HG02623 (cell line): ENCODE measurements at regions not wholly inside any gene's neighbourhood (a gene's known extent, or its start where the extent isn't known, plus 50 kb on each side); places are given as distances from the start of the nearest gene placed in this dataset.

Source experiments
- ATAC-seq: cut with Tn5 transposase; IDR thresholded peaks from one replicate; pipeline ENCODE4 v1.9.1; 2021; ENCODE audit warnings: moderate library complexity; ENCODE audit not compliant: unreplicated experiment

- ATAC-seq: no peak
Observed at GRCh38 chr6:113423956-113424355, 433.2 kb upstream of the MARCKS start.

GRCh38 chr6:113425977-113426660 lies 431.0 kb upstream of the MARCKS start:
- no peak for ATAC-seq

GRCh38 chr6:113427617-113428016 lies 429.5 kb upstream of the MARCKS start:
- no peak for ATAC-seq

DNA sequence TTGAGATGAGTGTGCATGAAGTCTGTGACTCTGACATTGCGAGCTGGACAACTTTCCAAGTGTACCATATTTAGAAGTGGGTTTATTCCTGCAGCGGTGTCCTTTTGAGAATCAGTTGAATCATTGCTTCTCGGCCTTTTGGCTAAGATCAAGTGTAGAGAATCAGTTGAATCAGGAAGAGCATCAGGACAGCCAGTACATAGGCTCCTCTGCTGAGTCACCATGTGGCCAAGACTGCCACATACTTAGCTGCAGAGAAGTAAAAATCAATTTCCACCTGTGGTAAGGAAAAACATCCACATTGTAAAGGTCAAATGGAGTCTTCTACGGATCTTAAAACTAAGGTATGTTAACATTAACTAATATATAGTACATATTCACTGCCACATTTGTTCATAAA lies 428.4 kb upstream of the MARCKS start:
- no peak for ATAC-seq

GRCh38 chr6:113432521-113433334 lies 424.4 kb upstream of the MARCKS start:
- ATAC-seq: no peak

DNA sequence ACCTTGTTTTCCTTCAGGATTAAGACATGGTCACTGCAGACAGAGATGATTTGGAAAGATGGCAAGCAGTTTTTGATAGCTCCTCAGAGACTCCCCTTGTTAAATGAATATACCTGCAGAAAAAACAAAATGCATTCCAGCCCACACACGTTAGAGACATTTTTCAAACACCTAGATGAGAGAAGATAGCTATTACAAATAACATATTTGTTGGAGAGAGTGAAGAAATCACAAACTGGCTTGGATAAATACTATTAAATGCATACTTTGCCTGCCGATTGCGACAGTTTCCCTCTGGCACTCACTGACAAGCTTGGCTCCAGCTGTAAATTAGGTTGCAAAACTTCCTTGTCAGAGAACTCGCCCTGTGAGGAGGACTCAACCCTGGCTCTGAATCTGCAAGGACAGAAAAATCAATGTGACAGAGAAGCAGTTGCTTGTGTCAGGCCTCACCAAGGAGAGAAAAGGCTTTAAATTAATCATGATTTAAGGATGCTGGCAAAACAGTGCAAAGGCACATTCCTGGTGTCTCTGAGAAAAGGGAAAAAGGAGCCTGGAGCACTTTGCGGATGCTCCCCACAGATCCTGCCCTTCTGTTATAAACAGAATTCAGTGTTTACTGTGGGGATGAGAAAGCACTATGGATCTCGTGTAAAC lies 423.7 kb upstream of the MARCKS start:
- no peak for ATAC-seq

- no peak for ATAC-seq
Observed at GRCh38 chr6:113434641-113435040, 422.5 kb upstream of the MARCKS start.

- no peak for ATAC-seq
Observed at GRCh38 chr6:113437566-113437965, 419.6 kb upstream of the MARCKS start.

DNA sequence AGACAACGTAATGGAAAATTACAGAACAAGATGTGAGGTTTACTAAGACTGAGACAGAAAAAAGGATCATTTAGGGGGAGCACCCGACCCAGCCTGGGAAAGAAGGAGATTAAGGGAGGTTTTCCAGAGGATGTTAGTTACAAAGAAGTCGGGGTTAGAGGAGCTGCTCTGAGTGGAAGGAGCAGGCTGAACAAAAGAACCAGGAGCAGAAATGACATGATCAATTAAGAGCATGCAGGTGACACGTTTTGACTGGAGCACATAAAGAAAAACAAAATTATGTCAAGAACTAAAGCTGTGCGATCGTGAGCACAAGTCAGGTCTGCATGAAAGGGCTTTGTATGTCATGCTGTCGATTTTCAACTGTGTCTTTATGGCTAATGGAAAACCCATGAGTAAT lies 417.3 kb upstream of the MARCKS start:
- ATAC-seq: no peak

- ATAC-seq: no peak
Observed at GRCh38 chr6:113442040-113442439, 415.1 kb upstream of the MARCKS start.

GRCh38 chr6:113445201-113445600 lies 411.9 kb upstream of the MARCKS start:
- ATAC-seq: no peak

DNA sequence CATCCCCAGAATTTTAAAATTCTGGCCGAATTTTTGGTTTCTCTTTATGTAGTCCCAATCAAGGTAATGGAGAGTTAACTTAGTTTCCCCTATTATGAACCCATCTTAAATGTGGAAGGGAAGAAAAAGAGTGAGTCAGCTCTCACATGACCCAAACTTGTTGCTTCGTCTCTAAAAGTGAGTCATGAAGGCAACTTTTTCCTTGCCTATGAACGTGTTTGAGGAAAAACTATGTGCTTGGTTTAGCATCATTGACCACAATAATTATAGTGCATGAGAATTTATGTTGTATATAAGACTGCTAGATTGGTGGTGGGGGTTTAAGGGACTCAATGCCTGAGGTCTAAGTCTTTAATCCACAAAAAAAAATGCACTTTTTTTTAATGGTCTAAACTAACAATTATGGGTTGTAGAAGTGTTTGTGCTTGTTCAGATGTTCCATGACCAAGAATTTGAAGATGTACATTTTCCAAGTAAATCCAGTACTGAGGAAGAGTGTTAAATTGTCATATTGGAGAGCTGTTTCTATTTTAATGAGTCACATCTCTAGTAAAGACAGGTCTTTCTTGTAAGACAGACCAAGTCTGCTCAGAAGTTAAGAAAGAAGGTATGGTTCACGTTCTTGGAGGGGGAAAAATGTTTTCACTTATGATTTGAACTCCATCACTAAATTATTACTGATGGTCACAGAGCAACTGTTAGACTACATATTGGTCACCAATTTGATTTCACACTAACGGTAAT lies 409.9 kb upstream of the MARCKS start:
- ATAC-seq: no peak

GRCh38 chr6:113449051-113449450 lies 408.1 kb upstream of the MARCKS start:
- no peak for ATAC-seq

DNA sequence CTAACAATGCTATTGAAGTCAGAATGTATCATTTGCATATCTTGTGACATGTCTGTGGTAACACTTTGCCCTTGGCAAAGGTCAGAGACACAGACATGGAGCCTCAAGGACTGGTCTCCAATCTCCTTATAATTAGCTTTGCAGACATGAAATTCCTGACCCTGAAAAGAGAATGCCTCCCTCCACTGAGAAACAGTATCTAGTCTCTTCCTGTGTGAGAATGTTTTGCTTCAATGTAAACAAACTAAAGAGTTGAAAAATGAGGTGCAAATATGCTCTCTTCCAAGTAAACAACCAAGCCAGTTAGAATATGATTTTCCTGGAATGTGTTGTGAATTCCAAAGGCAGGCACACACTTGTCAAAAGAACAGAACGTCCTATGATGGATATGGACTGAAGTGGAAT lies 407.1 kb upstream of the MARCKS start:
- ATAC-seq: no peak

- ATAC-seq: no peak
Observed at GRCh38 chr6:113451049-113451448, 406.1 kb upstream of the MARCKS start.

- no peak for ATAC-seq
Observed at GRCh38 chr6:113457198-113457597, 399.9 kb upstream of the MARCKS start.

DNA sequence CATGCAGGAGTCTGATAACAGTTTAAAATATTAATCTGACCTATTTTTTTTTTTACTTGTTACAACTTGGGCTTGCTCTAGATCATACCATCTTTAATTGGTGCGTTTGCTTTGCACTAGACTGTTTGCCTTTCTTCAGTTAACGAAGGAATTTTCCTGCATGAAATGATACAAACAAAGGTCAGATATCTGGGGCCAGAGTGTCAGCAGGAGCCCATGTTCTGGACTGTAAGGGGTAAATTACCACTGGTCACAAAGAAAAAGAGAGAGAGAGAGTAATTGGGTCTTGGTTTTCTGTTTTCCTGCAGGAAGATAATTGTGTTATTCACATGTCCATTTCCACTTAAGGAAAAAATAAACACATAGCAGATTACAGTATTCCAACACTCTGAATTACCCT lies 399.4 kb upstream of the MARCKS start:
- ATAC-seq: no peak

DNA sequence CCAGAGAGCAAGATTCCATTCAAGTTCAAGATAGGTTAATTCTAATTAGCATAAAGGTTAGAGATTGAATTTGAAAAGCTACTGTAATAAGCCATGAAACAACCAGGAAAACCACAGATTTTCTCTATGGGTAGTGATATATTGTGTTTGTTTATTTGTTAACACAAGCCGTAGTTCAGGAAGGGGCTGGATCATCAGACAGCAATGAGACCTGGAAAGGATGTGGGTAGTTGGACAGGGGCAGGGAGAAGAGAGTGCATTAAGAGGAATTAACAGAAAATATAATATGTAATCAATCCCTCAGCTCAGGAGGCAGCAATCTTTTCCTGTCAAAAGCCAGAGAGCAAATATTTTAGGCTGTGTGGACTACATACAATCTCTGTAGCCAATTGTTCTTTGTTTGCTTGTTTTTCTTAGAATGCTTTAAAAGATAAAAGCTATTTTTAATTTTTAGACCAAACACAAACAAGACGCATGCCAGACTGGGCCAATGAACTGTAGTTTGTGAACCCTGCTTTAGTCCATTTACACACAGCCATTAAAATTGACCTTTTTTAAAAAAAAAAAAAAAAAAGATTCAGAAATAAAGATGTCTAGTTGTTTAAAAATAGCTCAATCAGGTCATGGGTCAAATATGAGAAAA lies 398.7 kb upstream of the MARCKS start:
- no peak for ATAC-seq

- no peak for ATAC-seq
Observed at GRCh38 chr6:113461153-113461932, 395.8 kb upstream of the MARCKS start.

DNA sequence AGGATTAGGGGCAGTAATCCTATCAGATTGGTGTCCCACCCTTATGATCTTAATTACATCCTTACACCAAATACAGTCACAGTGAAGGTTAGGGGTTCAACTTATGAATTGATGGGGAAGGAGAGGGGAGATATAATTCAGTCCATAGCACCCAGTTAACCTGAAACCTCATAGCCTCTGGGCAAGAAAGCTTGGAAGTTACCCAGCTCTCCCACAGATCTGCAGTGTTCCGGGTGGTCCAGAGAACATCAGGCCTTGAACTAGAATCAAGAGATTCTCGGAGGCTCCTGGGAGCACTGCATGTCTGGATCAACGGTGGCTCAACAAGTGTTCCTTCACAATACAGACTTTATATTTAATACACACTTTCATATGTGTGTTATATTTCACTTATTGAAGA lies 392.6 kb upstream of the MARCKS start:
- no peak for ATAC-seq
